Astrocyte of the cerebellum (primary cell): ENCODE measurements at regions not wholly inside any gene's neighbourhood (a gene's known extent, or its start where the extent isn't known, plus 50 kb on each side); places are given as distances from the start of the nearest gene placed in this dataset.

Experiments used
- DNase-seq: peaks from one replicate; pipeline ENCODE4 v3.0.0-alpha.2; 2011; ENCODE audit warnings: low read depth
- H3K4me3 ChIP-seq: 2 replicates; pipeline ENCODE4 v1.5.1; 2011; ENCODE audit warnings: mild to moderate bottlenecking, low read depth, low read length, moderate library complexity
- CTCF ChIP-seq: IDR thresholded peaks from 2 replicates; pipeline ENCODE4 v1.5.1; 2012; ENCODE audit warnings: low read length, low read depth, moderate library complexity, mild to moderate bottlenecking; ENCODE audit errors: missing control alignments
- in situ Hi-C: cut with HindIII; loops from 2 replicates; pipeline ENCODE4 v1.10.0; 2017; ENCODE audit warnings: low sequenced_read_pairs

DNA sequence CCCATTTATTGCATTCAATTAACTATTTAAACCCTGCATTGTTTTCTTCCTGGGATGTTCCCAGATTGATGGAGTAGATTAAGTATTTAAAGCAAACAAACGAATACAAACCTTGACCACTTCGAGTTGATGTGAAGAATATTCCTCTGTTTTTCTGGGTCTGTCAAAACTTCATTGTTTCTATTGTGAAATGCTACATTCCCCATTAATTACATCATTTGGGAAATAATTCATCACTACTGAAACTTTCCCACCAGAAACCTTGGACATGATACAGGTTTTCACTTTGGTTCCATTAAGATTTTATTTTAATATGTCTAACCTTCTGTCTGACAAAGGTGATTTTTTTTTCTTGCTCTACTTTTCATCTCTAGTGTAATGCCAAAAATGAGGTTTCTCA is 365.1 kb upstream of the ETAA1 start:
- no peak for TF ChIP-seq CTCF
- H3K4me3 ChIP-seq: no peak overlapping the region
- in situ Hi-C loops: no loop called here
- DNase-seq: no peak

DNA sequence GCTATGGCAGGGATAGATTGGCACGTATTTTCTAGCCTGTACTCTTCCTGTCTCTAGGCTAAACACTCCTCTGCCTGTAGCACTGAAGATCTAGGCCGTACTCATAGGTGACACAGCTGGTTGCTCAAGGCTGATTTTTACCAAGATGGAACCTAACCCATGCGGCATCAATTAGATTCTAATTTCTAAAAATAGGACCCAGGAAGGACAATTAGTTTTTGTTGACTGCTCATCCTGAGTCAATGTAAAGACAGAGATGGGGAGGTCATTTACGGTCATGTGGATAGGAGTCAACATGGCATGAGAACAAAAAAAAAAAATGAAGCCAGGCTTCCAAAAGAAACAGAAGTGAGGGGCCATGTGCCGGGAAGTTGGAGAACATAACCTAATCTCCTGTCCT is 360.7 kb upstream of the ETAA1 start:
- TF ChIP-seq CTCF: no peak
- no peak overlapping the region for H3K4me3 ChIP-seq
- in situ Hi-C loops: no loop called here
- no peak for DNase-seq

DNA sequence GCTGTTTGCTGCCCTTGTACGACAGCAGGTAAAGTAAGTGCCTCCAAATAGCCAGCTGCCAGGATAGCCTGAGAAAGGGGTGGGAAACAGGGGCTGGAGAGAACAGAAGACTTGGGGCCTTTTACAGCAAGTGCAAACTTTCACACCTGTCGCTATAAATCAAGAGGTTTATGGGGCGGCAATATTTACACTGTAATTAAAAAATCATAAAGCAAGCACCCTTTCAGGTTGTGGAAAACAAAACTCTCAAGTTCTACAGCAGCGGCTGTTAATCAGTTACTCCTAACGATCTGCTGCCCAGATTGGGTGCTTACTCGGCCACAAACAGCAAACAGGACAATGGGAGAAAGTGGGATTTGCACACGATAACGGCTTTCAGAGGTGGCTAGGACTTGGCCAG is 359.5 kb upstream of the ETAA1 start:
- no peak for TF ChIP-seq CTCF
- in situ Hi-C loops: no loop called here
- no peak overlapping the region for H3K4me3 ChIP-seq
- no peak for DNase-seq

DNA sequence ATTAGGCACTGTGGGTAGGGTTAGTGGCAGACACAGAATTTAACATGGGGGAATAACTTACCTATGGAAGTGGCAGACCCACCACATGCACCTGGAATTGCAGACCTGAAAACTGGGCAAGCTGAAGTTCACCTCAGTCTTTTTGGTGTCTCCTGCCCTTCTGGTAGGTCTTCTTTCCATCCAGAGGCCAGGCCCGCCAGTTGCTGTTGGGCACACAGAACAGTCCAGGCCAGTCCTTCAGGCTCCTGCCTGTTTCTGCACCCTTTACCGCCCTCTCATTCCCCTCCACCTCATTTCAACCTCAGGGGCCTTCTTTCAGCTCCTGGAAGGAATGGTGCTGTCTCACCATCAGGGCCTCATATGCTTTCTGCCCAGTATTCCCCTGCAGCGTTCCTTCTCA is 358.9 kb upstream of the ETAA1 start:
- in situ Hi-C loops: no loop called here
- H3K4me3 ChIP-seq: no peak overlapping the region
- TF ChIP-seq CTCF: no peak
- DNase-seq: no peak

DNA sequence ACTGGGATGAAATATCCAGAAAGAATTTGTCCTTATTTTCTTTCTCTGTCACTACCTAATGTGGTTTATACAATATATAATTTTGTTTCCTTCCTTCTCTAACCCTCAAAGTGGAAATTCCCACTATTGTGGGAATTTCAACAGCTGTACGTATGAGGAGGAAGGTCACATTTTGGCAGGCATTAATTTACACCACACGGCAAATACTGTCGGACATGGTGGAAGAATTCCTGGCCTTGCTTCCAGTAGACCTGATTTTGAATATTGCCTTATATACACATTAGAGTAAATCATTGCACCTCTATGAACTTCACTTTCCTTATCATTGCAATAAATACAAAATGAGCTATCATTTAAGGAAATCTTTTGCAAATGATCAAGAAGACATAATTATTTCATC is 358.1 kb upstream of the ETAA1 start:
- in situ Hi-C loops: no loop called here
- no peak overlapping the region for H3K4me3 ChIP-seq
- no peak for TF ChIP-seq CTCF

DNA sequence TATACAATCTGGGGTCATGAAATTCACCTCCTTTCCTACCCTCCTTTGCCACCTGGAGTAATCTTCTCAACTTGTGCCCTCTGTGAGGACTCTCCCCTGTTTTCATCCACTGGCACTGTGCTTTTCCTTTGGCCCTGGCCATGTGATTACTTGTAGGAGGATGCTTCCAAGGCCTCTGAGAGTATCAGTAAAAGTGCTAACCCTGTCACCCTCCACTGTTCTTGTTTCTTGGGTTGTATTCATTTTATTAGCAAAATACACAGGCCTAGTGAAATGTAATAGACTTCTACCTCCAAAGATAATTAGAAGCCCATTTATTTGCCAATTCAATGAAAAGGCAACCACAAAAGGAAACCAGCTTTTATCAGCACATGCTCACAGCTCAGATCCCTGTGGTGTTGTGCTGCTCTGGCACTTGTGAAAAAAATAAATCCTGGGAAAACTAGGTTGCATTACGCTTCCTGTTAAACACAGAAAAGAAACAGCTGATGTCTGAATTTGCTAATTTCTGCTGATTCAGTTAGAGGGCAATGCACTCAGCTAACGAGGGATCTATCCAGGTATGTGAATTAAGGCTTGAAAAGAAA is 357.5 kb upstream of the ETAA1 start:
- no peak for DNase-seq
- TF ChIP-seq CTCF: no peak
- in situ Hi-C loops: no loop called here
- no peak overlapping the region for H3K4me3 ChIP-seq

More for the DNA sequence above, 358.1 kb upstream of the ETAA1 start:
- DNase-seq: no peak

GRCh38 chr2:67041051-67041450 is 356.1 kb upstream of the ETAA1 start:
- TF ChIP-seq CTCF: no peak
- H3K4me3 ChIP-seq: no peak overlapping the region
- DNase-seq: no peak
- in situ Hi-C loops: no loop called here
